NCI-H82 treated with DMSO at 0.1 percent for 48 hours (cell line): ENCODE measurements at regions not wholly inside any gene's neighbourhood (a gene's known extent, or its start where the extent isn't known, plus 50 kb on each side); places are given as distances from the start of the nearest gene placed in this dataset.

Source experiments
- DNase-seq: peaks from one replicate; lab custom pipeline; 2025; ENCODE audit not compliant: unreplicated experiment; lab: John Stamatoyannopoulos, UW

DNA sequence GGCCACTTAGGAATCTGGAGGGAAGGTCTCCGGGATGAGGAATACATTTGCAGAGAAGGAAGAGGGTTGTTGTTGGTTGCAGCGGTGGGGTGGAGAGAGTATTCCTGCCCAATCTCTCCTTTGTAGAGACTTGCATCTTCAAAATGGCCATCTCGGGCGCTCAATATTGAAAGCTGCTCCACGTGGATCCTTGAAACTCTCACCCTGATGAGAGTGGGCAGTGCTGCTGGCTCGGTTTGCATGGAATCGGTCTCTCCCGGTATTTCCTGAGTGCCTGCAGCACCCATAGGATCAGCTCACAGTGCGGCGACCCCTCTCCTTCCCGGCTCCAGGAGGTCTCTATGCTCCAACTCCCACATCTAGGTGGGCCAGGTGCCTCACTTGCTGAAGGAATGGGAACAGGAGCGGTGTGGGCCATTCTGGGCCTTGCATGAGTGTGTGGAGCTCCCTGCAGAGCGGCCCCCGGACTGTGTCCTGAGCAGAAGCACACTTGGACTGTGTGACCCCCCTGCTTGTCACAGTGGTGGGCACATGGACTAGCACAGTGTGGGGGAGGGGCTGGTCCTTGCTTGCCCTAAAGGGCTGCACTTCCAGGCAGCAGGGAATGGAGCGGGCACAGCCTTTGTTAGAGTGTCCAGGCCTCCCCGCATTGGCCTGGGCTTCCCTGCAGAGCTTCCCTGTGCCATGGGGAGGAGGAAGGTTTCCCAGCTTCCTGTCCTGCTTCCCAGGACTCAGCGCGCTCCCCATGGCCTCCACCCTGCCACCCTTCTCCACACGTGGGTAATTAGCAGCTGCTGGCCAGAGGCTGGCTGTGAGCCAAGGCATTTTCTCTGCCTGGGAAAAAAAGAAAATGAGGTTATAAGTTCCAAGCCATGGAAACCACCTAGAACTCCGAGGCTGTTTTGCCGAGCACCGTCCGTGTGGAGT, 139.3 kb downstream of the IRF8 start:
- no peak for DNase-seq

DNA sequence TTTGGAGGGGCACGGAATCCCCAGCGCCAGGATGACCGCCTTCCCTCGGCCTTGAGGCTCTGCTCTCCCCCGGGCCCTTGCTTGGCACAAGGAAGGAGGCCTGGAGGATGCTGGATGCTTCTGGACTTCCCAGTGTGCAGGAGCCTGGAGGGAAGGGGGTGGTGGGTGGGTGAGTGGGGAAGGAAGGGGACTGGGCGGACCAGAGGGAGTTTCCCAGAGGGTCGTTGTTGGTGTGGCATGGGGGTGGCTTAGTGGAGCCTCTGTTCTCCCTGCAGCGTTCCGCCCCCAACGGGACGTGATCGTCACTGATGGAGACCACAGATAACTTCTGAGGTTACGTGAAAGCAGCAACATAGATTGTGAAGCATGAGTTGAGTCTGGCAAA, 140.0 kb downstream of the IRF8 start:
- DNase-seq = no peak

DNA sequence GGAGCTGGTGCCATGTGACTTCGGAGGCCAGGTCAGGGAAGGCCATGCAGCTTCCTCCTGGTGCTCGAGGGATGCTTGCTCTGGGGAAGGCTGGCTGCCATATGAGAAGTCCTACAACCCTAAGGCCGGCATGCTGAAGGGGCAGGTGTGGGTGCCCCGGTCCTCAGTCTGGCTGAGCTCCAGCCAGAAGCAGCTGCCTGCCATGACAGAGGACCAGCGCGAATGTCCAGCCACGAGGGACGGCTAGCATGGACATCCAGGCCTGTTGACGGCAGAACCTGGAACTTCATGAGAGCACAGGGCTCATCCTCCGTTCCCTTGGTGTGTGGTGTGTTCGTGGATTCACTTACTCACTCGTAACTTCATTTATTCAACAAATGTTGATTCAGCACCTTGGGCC, 140.6 kb downstream of the IRF8 start:
- no peak for DNase-seq

DNA sequence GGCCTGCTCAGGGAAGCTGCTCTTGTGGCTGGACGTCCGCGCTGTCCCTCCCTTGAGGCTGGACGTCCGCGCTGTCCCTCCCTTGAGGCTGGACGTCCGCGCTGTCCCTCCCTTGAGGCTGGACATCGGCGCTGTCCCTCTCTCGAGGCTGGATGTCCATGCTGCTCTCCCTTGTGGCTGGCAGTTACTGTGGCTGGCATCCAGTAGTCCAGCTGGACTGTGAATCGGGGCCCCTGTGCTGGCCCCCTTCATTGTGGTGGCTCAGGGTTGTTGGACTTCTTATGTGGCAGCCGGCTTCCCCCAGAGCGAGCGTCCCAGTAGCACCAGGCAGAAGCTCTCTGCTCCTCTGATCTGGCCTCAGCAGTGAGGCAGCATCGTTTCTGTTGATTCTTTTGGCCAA, 141.5 kb downstream of the IRF8 start:
- DNase-seq = no peak

DNA sequence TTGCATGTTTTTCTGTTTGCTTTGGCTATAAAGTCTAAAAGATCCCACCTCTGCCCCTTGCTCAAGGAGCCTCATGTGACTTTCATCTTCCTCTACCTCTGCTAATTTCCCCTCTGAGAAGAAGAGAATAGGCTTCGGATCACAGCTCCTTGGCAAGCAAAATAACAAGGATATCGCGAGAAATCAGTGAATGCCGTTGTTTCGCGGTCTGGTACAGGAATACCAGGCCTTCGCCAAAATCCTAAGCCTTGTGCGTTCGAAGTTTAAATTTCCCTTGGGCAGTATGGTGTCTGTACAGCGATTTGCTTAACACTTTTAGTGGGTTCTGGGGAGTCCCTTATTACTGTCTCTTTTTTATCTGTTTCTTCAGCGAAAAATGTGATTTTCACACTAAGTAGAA, 142.3 kb downstream of the IRF8 start:
- no peak for DNase-seq

DNA sequence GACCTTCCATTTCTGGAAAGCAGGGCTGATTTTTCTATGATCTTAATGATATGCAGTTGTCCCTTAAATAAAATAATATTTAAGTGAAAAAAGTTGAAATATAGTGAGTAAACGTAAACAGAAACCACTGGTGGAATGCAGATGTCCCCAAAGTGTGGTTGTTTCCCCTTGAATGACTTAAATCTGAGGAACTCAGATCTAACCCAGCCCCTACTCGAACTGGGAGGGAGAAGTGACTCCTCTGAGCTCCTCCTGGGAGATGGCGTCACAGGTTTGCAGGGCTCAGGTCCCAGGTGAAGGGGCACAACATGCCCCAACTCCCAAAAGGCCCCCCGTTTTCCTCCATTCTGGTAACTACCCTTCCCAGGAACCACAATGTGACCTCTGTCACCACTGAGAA, 142.8 kb downstream of the IRF8 start:
- DNase-seq = no peak

DNA sequence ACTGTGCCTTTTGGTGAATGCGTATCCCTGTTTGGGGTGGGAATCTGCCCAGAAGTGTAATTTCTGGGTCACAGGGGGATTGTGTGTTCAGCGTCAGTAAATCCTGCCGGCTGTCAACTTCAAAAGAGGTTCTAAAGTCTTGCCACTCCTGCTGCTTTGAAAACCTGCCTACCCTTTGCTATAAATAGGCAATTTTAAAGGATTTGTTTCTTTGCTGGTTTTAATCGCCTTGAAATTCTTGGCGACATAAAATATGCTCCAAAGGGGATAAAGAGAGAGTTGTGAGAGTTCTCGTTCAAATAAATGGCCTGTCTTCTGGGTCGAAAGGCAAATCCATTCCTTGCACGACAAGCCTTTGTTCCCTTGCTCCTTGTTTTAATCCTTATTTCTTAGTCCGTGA, 143.4 kb downstream of the IRF8 start:
- no peak for DNase-seq

DNA sequence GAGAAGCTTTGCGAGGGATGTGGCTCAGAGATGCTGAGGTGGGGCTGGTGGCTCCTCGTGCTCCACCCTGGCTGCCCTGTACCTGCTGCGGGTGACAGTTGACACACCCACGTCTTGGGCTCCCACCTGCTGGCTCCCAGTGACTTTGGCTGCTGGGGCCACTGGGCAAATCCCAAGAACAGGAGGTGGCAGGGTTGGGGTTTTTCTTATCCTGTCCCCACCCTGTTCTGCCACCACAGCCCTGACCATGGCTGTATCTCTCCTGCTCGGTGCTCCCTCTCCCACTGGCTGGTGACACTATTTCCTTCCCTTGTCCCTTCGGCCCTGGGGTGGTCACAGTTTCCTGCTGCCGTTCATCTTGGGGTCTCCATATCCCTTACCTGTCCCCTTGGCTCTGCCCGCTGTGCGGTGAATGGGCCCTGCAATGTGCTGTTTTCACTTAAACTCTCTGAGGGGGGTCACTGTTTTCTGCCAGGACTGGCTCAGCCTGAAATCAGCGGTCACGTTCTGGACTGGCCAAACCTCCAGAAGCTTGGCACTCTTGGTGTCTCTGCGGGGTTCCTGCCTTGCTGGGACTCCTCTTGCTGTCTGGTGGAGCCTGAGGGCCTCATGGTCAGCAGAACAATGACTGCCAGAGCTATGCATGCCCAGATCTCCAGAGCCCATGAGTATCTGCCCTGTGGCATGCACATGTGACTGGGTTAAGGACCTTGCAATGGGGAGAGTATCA, 144.2 kb downstream of the IRF8 start:
- no peak for DNase-seq

DNA sequence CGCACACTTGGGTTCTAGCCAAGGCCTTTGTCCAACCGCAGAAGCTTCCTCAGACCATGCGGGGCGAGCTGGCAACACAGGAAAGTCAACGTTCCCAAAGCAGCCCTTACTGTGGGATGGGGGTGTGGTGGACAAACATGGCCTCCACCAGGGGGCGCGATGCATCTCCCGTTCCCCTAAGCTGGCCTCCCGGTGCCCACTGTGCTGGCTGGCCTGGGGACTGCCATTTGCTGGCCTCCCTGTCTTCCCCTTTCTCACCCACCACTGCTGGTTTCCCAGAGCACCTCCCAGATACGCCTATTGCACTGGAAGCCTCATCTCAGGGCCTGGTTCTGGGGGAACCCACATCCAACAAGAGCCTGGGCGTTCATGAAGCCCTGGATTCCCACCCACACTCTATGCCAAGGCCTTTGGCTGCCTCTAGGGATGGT, 145.3 kb downstream of the IRF8 start:
- DNase-seq = no peak

DNA sequence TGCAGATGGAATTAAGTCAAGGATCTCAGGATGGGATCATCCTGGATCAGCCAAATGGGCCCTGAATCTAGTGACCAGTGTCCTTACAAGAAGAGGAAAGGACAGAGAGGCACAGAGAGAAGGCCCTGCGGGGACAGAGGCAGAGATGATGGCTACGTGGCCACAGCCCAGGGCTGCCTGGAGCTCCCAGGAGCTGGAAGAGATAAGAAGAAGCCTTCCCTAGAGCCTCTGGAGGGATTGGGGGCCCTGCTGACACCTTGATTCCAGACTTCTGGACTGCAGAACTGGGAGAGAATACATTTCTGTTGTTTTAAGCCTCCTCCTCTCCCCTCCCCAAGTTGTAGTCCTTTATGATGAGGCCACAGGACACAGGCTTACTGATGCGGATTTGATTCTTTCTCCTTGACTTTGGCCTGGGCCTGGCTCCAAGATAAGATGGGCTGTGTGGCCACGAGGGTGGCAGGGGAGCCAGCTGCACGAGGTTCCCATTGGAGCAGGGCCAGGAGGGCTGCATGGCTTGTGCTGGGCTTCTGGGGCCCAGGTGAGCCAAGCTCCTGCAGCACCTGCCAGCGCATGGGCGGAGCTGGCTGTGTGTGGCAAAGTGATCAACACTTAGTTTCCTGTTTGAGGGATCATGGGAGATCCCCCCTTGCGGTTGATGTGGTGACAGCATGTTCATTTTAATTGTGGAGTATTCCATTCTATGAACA, 146.1 kb downstream of the IRF8 start:
- DNase-seq = no peak

DNA sequence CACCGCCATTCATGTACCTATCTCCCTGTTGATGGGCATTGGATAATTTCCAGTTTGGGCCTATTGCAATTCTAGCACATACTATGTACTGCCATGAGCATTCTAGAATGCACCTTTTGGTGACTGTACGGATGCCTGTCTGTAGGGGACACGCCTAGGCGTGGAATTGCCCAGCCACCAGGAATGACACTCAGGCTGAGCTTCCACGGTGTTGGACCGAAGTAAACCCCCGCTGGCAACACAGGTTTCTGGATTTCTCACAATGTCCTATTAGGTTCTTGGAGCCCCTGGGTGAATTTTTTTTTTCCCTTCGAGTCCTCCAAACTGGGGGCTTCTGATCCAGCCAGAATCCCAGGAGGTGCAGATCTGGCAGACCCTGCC, 146.6 kb downstream of the IRF8 start:
- DNase-seq = no peak

DNA sequence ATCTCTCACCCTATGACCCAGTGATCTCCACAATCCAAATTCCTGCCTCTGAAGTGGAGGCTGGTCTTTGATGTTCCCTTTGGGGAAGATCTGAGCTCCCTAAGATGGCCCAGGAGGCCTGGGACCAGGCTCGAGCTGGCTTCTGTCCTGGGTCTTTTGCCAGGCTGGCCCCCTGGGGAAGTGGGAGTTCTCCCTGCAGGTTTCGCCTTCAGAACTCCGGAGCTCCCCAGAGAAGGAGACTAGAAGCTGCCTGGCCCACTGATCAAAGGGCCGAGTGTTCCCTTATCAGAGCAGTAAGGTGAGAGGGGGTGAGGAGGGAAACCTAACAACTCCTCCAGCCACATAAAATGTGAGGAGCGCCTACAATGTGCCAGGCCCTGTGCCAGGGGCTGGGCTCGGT, 147.1 kb downstream of the IRF8 start:
- DNase-seq = no peak

DNA sequence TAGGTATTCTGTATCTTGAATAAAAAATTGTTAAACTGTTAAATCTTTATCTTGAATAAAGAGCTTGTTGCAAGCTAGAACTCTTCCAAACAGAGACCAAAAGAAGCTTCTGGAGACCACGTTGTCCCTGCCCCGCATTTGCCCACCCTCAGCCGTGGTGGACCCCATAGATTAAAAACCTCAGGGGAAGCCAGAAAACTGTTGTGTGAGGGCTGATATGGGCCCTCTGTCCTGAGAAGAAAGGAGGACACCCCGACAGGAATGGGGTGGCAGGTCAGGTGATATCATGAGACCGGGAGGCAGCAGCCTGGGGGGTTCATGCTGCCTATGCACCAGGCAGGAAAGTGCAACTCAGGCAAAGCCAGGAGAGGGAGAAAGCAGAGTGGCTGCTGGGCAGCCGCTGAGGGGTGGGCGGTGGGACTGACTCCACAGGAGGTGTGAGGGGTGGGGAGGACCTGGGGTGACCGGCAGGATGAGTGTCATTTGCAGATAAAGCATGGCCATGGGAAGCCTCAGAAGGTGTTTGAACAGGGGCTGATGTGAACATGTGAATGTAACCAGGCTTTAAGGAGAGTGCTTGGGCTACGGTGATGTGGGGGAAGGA, 147.8 kb downstream of the IRF8 start:
- DNase-seq = no peak

DNA sequence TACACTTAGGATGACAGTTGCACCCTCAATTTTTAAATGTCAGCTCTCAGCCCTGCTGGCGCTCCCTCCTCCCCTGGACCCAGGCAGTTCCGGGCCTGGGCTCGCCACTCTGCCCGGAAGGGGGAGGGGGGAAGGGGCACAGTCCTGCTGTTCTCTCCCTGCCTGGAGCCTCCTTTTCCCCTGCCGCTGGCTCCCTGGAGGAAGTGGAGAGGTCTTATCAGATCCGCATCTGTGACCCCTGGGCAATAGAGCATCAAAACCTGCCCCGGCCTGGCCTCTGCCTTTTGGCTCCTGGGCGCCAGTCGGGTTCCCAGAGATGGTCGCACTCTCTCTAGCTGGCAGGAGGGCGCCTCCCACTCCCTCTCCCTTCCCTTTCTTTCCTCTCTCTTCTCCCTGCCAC, 149.3 kb downstream of the IRF8 start:
- DNase-seq = no peak

DNA sequence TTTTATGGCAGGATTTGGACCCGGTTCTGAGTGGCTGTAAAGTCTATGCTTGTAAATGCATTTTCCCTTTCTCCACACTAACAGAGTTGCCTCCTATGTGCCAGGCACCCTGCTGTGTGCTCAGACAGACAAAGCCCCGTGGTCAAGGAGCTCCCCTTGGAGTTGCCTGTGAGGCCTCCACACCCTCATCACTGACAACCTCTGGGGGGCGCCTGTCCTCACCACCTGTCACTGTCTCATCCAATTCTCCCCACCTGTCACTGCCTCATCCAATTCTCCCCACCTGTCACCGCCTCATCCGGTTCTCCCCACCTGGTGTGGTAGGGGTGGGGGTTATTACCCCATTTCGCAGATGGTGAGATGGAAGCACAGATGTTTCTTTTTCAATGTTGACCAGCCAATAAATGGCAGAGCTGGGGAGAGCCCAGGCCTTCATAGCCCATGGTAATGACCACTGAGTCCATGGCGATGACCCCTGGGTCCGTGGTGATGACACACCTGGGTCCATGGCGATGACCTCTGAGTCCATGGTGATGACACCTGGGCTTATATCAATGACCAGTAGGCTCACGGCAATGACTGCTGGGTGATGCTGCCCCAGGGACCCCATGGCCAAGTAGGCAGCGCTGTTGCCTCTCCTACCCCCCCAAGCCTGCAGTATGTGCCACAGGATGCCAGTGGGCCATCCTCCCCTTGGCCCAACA, 150.1 kb downstream of the IRF8 start:
- DNase-seq = no peak

DNA sequence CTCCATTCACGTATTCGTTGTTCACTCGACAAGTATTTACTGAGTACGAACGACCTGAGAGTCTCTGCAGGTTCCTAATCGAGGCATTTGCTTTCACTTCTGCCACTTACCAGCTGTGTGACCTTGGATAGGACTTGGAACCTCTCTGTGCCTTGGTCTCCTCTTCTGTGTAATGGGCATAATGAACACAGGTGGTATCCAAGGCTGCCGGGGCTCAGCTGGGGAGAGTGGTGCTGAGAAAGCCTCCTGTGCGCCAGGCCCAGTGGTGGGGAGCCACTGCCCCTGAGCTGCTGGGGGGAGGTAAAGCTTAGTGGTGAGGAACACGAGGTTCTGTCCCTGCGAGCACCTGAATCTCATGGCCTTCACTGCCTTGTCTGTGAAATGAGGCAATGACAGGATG, 150.7 kb downstream of the IRF8 start:
- no peak for DNase-seq

DNA sequence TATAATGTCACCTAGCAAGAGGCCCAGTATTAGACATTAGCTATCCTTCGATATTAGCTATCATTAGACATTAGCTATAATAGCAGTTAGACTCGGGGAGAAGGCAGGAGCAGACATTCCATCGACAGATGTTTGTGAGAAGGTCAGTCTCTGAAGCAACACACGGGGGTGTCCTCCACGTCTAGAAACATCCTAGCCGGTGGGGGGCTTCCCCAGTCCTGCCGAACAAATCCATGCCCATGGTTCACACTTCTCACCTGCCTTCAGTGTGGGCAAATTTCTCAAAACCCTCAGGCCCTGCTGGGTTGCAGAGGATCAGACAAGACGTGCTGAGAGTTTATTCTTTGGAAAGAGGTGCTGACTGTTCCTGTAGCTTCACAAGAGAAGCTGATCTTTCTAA, 151.1 kb downstream of the IRF8 start:
- DNase-seq = no peak

DNA sequence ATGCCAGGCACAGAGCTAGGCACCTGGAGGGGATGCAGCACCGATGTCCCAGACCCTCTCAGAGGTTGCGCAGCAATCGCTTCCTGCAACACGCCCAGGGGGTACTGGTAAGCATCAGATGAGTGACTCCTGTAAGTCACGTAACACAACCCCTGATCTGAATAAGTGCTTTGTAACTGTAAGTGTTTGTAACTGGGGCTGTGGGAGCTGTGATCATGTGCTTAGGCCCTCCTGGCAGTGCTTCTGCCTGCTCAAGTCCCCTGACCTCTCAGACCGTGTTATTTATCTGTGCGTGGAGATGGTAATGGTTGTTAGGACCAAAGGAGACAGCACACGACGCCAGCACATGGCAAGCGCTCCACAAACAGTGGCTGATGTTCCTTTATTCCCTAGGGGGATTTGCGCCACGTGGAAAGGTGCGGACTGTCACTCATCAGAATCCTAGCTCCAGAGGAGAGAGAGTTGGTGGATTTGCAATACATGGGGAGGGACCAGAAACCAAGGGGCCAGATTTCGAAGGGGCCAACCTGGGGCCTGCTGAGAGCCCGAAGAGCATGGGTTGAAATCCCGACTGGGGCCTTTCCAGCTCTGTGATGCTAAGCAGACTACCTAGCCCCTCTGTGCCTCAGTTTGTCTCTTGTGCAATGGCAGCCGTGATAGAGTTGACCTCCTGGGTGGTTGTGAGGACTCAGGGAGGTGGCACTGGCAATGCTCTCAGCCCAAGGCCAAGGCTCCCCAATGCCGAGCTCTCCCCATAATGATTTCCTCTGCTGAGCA, 151.8 kb downstream of the IRF8 start:
- no peak for DNase-seq

DNA sequence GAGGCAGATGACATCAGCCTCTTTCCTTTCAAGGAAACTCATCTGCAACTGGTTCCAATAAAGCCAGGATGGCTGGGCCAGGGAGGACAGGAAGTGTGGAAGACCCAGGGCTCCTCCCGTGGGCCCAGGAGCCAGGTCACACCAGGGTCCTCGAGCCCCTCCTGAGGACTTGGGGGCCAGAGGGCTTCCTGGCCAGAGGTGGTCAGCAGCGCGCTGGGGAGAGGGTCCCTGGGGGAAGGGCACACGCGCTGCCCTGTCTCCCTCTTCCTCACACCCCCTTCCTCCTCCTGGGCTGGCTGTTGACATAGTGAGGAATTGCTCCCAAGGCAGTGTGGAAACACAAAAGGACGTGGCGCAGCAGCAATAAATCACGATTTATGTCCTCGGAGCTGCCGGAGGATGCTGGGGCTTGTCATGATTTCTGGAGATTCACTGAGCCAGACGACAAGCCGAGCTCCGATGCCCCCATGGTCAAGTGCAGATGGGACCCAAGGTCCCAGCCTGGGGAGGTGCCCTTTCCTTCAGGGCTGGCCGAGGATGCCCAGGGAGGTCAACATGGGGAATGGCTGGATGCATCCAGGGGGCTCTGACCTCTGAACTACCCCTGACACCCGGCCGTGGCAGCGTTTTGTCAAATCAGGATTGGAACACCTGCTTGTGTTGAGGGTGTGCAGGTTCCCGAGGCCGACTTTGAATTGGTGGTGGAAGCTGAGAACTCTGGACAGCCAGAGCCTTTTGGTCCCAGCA, 152.6 kb downstream of the IRF8 start:
- no peak for DNase-seq
